ENCODE measurements at regions not wholly inside any gene's neighbourhood (a gene's known extent, or its start where the extent isn't known, plus 50 kb on each side); places are given as distances from the start of the nearest gene placed in this dataset.

- TF ChIP-seq CTCF (IDR thresholded peaks at IDR 0.05; ENCODE audit: insufficient read depth, low read length, poor library complexity, severe bottlenecking): no peak
- no peak for TF ChIP-seq EZH2phosphoT487 (conservative IDR thresholded peaks at IDR 0.05; ENCODE audit: low read length)
Measured at GRCh38 chr18:56516789-56517188, 121.6 kb downstream of the TXNL1 start.

All from SU-DHL-6 (cell line).